ENCODE measurements at regions not wholly inside any gene's neighbourhood (a gene's known extent, or its start where the extent isn't known, plus 50 kb on each side); places are given as distances from the start of the nearest gene placed in this dataset.

- TF ChIP-seq CTCF (IDR thresholded peaks at IDR 0.05): no peak
- no peak for TF ChIP-seq EZH2 (IDR thresholded peaks at IDR 0.05)
- TF ChIP-seq EZH2phosphoT487 (IDR thresholded peaks at IDR 0.05): no peak
Observed at GRCh38 chr20:12564979-12565378, 443.8 kb upstream of the SPTLC3 start.
